ENCODE measurements at regions not wholly inside any gene's neighbourhood (a gene's known extent, or its start where the extent isn't known, plus 50 kb on each side); places are given as distances from the start of the nearest gene placed in this dataset.
A peak's percentile ranks its signal among the peaks of the same experiment; 100 is the strongest.

DNA sequence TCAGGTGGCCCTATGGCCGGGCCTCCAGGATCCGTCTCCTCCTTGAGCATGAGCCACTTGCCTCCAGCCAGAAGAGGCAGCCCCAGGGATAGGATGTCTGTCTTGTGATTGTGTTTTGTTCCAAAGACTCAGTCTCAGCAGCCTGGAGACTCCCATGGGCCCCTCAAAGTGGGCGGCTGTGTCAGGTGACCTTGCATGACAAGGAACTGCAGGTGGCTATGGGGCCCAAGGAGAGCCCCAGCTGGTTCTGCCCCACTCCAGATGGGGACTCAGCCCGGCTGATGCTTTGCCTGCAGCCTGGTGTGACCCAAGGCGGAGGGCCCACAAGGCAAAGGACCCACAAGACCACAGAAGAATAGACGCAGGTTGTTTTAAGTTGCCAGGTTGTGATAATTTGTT lies 284.3 kb upstream of the IRX4 start:
- ATAC-seq (no peak), DNase-seq (no peak)
- no peaks in the 10 kb centered on the region for H3K36me3 ChIP-seq (ENCODE audit: insufficient read depth in 1 of 2, low read depth in 1 of 2)
- no peak overlapping the region for H3K4me3 ChIP-seq
- H3K9me3 ChIP-seq = no peaks in the 10 kb centered on the region
- 83 to 88% (median 83%) methylated on average over 6 of the region's 6 CpGs for WGBS, 3 donors
- H3K27ac ChIP-seq = no peak overlapping the region
- no peaks in the 10 kb centered on the region for H3K4me1 ChIP-seq
- H3K27me3 ChIP-seq (ENCODE audit: insufficient read depth in 3 of 3, low read length in 2 of 3) = peaks cover 0 to 28% (median 6%) of the 10 kb centered on the region in 3 donors
- TF ChIP-seq, protein P1, sequence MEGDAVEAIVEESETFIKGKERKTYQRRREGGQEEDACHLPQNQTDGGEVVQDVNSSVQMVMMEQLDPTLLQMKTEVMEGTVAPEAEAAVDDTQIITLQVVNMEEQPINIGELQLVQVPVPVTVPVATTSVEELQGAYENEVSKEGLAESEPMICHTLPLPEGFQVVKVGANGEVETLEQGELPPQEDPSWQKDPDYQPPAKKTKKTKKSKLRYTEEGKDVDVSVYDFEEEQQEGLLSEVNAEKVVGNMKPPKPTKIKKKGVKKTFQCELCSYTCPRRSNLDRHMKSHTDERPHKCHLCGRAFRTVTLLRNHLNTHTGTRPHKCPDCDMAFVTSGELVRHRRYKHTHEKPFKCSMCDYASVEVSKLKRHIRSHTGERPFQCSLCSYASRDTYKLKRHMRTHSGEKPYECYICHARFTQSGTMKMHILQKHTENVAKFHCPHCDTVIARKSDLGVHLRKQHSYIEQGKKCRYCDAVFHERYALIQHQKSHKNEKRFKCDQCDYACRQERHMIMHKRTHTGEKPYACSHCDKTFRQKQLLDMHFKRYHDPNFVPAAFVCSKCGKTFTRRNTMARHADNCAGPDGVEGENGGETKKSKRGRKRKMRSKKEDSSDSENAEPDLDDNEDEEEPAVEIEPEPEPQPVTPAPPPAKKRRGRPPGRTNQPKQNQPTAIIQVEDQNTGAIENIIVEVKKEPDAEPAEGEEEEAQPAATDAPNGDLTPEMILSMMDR (IDR thresholded peaks at IDR 0.05) = no peak
- intact Hi-C loops (cut with DNase I) = no loop called here

DNA sequence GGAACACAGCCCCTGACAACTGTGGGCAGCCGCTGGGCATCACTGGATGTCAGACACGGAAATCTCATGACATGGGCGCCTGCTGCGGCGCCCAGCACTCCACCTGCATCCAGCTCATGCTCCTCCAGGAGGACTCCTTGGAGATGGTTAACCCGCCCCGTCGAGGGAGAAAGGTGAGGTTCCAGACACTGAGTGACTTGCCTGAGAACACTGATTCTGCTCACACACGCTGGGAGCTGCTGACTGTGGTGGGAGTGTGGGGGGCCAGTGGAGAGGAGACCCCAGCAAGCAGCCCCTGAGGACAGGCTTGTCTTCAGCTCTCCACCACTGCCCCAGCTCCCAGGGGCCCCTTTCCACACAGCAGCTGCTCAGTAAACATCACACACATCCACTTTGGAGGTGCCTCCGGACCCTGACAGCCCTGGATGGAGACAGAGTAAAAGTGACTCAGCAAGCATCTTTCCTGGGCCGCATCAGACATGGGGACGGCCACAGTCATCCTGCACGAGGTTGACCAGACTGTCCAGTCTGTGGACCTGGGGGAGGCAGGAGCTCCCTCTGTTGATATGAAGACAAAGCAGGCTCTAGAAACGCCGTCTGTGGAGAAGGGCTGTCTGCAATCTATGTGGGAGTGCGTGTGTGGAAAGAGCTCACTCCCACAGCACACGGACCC lies 283.7 kb upstream of the IRX4 start:
- H3K27ac ChIP-seq = no peak overlapping the region
- no peak for ATAC-seq
- no peak for DNase-seq
- no peaks in the 10 kb centered on the region for H3K4me1 ChIP-seq
- WGBS, 3 donors = 86 to 88% (median 87%) methylated on average over 17 of the region's 17 CpGs
- H3K4me3 ChIP-seq = no peak overlapping the region
- H3K9me3 ChIP-seq = no peaks in the 10 kb centered on the region
- intact Hi-C loops (cut with DNase I) = no loop called here
- TF ChIP-seq, protein P1 (IDR thresholded peaks at IDR 0.05) = no peak
- peaks cover 0 to 28% (median 6%) of the 10 kb centered on the region in 3 donors for H3K27me3 ChIP-seq (ENCODE audit: insufficient read depth in 3 of 3, low read length in 2 of 3)
- no peaks in the 10 kb centered on the region for H3K36me3 ChIP-seq (ENCODE audit: insufficient read depth in 1 of 2, low read depth in 1 of 2)

DNA sequence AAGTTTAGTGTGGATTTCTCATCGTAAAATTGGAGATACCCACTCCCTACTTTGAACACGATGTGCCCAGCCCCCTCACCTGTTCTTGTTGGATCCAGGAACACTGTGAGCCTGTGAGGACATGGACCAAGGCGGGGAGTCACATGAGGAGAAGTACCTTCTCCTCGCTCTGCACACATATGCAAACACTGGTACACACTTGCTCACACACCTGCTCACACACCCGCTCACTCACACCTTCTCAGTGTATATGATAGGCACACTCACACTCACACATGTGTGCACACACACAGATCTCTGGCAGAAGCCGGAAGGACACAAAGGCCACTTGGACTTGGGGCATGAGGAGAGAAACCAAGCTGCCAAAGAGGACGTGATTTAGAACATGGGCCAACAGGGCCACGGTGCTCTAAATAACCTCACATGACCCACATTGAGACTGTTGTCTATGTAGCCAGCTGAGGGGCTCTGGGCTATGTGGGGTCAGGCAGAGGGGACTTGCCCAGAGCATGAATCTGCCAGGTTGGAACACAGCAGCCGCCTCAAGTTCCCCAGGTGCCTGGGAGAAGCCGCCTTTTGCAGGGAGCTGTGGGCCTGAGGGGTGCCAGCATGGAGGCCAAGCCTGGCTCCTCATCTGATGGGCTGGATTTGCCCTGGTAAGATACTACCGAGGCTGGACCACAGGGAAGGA lies 283.0 kb upstream of the IRX4 start:
- WGBS, 3 donors = 56 to 61% (median 58%) methylated on average over 11 of the region's 11 CpGs
- ATAC-seq = no peak
- DNase-seq = no peak
- Histone ChIP-seq H3K27me3 (ENCODE audit: insufficient read depth in 3 of 3, low read length in 2 of 3) (peaks cover 0 to 23% (median 6%) of the 10 kb centered on the region in 3 donors), H3K4me1 (no peaks in the 10 kb centered on the region), H3K4me3 (no peak overlapping the region), H3K27ac (no peak overlapping the region), H3K36me3 (ENCODE audit: insufficient read depth in 1 of 2, low read depth in 1 of 2) (no peaks in the 10 kb centered on the region), H3K9me3 (no peaks in the 10 kb centered on the region)
- intact Hi-C loops (cut with DNase I) = no loop called here
- TF ChIP-seq, protein P1 (IDR thresholded peaks at IDR 0.05) = no peak

DNA sequence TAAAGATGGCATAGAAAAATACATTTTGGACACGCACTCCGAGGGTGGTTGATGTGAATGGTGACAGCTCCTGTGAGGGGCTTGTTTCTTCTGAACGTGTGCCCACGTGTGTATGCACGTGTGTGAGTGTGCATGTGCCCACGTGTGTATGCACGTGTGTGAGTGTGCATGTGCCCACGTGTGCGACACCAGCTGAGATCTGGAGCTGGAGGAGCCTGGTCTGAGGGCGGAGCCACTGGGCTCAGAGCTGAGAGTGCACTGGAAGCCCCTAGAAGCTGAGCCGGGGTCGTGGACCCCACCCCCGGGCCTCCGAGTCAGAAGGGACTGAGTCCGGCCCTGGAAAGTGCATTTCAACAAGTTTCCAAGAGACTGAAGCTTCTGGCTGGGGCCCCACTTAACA lies 282.5 kb upstream of the IRX4 start:
- Histone ChIP-seq H3K4me1 (no peaks in the 10 kb centered on the region), H3K4me3 (no peak overlapping the region), H3K9me3 (no peaks in the 10 kb centered on the region), H3K27ac (no peak overlapping the region), H3K36me3 (ENCODE audit: insufficient read depth in 1 of 2, low read depth in 1 of 2) (no peaks in the 10 kb centered on the region), H3K27me3 (ENCODE audit: insufficient read depth in 3 of 3, low read length in 2 of 3) (peaks cover 0 to 17% (median 5%) of the 10 kb centered on the region in 3 donors)
- TF ChIP-seq, protein P1 (IDR thresholded peaks at IDR 0.05) = no peak
- ATAC-seq (no peak), DNase-seq (peak in 1 of 2 donors; percentile 28)
- intact Hi-C loops (cut with DNase I) = no loop called here
- WGBS, 3 donors = 58 to 70% (median 65%) methylated on average over 15 of the region's 15 CpGs
